ENCODE measurements at regions not wholly inside any gene's neighbourhood (a gene's known extent, or its start where the extent isn't known, plus 50 kb on each side); places are given as distances from the start of the nearest gene placed in this dataset.

DNA sequence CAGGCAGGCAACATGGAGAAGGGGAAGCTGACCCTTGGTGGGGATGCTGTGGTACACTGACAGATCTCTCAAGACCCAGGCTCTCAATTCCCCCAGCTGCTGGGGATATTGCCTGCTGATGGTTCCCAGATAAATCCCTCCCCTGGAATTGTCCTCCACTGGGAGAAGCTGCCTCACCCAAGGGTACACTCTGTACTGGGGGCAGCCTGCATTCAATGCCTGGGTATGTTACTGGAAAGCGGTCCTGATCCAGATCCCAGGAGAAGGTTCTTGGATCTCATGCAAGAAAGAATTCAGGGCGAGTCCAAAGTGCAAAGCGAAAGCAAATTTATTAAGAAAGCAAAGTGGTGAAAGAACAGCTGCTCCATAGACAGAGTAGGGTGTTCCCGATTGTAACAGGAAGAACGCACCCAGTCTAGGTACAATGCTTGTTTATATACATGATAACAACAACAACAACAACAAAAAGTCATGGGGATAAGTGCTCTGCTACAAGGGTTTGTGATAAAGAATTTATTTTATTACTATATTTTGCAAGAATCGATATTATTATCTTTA lies 591.5 kb upstream of the ADAMTS9 start:
- Histone ChIP-seq H3K4me3 (ENCODE audit: low read depth, low read length) (no peak overlapping the region), H3K36me3 (ENCODE audit: control insufficient read depth, insufficient read depth, low read length) (no peaks in the 10 kb centered on the region), H3K27me3 (ENCODE audit: control insufficient read depth, insufficient read depth, low read length) (no peaks in the 10 kb centered on the region)
- no peak for FAIRE-seq
- no peak for DNase-seq (ENCODE audit: low read depth)
- TF ChIP-seq, protein P1, sequence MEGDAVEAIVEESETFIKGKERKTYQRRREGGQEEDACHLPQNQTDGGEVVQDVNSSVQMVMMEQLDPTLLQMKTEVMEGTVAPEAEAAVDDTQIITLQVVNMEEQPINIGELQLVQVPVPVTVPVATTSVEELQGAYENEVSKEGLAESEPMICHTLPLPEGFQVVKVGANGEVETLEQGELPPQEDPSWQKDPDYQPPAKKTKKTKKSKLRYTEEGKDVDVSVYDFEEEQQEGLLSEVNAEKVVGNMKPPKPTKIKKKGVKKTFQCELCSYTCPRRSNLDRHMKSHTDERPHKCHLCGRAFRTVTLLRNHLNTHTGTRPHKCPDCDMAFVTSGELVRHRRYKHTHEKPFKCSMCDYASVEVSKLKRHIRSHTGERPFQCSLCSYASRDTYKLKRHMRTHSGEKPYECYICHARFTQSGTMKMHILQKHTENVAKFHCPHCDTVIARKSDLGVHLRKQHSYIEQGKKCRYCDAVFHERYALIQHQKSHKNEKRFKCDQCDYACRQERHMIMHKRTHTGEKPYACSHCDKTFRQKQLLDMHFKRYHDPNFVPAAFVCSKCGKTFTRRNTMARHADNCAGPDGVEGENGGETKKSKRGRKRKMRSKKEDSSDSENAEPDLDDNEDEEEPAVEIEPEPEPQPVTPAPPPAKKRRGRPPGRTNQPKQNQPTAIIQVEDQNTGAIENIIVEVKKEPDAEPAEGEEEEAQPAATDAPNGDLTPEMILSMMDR (IDR thresholded peaks at IDR 0.05; ENCODE audit: insufficient read depth, low read length, severe bottlenecking): no peak

DNA sequence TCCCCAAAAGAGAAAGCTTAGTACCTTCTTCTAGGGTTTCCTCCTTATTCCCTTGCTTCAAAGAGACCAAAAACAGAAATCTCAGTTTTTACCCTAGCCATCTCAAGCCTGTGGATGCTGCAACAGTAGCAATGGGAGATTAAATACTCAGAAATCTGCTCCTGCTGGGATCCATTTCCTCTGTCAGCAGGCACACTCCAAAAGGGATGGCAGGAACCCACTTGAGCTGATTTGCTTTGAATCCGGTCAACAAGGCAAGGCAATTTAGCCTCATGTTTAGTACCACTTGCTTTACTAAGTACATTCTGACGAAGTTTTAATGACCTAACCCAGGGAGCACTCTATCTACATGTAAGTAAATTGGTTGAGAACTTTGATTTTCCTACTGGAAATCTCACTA lies 590.0 kb upstream of the ADAMTS9 start:
- TF ChIP-seq, protein P1 (IDR thresholded peaks at IDR 0.05; ENCODE audit: insufficient read depth, low read length, severe bottlenecking): no peak
- DNase-seq (ENCODE audit: low read depth) (no peak), FAIRE-seq (no peak)
- no peaks in the 10 kb centered on the region for H3K27me3 ChIP-seq (ENCODE audit: control insufficient read depth, insufficient read depth, low read length)
- H3K4me3 ChIP-seq (ENCODE audit: low read depth, low read length): no peak overlapping the region
- no peaks in the 10 kb centered on the region for H3K36me3 ChIP-seq (ENCODE audit: control insufficient read depth, insufficient read depth, low read length)

DNA sequence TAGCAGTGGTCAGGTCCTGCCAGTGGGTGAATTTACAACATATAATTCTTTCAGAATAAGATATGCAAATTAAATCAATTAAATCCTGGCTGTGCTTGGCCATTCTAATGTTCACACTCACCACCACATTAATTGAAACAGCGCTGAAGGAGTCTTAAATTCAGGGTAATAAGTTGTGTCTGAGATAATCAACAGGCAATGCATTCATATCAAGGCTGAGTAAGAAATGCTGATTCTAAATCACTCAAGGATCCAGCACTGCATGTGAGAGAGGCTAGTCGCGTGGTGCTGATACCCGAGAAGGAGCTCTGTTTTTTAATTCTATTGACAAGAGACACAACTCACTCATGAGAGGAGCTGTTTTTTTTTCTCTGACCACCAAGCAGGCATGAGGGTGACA lies 588.8 kb upstream of the ADAMTS9 start:
- no peak for DNase-seq (ENCODE audit: low read depth)
- Histone ChIP-seq H3K27me3 (ENCODE audit: control insufficient read depth, insufficient read depth, low read length) (no peaks in the 10 kb centered on the region), H3K4me3 (ENCODE audit: low read depth, low read length) (no peak overlapping the region), H3K36me3 (ENCODE audit: control insufficient read depth, insufficient read depth, low read length) (no peaks in the 10 kb centered on the region)
- TF ChIP-seq, protein P1 (IDR thresholded peaks at IDR 0.05; ENCODE audit: insufficient read depth, low read length, severe bottlenecking): no peak
- FAIRE-seq: no peak

DNA sequence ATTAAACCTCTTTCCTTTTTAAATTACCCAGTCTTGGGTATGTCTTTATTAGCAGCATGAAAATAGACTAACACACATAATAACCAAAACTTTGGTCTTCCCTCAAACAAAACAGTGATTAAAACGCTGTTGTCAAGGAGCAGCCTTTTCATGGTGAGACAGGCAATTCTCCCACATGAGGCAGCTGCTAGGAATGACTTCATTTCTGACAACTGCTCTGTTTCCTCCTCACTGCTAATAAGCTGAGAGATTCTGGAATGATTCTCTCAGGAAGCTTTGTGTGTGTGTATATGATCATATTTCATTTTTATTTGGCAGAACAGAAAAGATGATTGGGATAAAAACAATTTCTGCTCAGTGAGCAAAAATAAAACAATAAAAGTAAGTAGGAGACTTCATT lies 580.6 kb upstream of the ADAMTS9 start:
- Histone ChIP-seq H3K4me3 (ENCODE audit: low read depth, low read length) (no peak overlapping the region), H3K36me3 (ENCODE audit: control insufficient read depth, insufficient read depth, low read length) (no peaks in the 10 kb centered on the region), H3K27me3 (ENCODE audit: control insufficient read depth, insufficient read depth, low read length) (no peaks in the 10 kb centered on the region)
- FAIRE-seq (no peak), DNase-seq (ENCODE audit: low read depth) (no peak)
- TF ChIP-seq, protein P1 (IDR thresholded peaks at IDR 0.05; ENCODE audit: insufficient read depth, low read length, severe bottlenecking): no peak

DNA sequence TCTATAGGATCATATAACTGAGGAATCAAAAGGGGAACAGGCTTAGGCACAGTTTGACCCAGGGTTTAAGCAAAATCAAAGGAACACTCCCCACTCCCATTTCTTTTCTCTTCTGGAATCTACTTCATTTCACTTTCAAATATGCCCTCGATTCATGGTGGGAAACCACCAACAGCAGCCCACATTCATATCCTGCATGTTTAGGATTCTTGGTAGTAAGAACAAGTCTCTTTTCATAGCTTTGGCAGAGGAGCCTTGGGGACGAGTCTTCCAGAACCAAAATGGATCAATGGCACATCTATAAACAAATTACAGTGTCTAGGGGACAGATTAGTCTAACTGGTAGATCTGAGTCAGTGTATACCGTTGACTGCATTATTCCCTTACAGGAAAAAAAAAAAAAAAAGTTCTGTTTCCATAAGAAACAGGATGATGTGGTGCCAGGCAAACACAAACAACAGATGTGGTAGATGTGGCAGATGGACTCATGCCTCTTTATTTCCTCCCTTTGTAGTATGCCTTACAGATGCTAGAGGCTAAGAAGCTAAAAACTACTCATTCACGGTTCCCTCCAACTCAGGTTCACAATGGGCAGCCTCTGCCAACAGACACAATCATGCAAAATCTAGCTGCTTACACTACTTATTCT lies 578.3 kb upstream of the ADAMTS9 start:
- no peak for DNase-seq (ENCODE audit: low read depth)
- H3K27me3 ChIP-seq (ENCODE audit: control insufficient read depth, insufficient read depth, low read length): no peaks in the 10 kb centered on the region
- H3K4me3 ChIP-seq (ENCODE audit: low read depth, low read length): no peak overlapping the region
- no peak for FAIRE-seq
- TF ChIP-seq, protein P1 (IDR thresholded peaks at IDR 0.05; ENCODE audit: insufficient read depth, low read length, severe bottlenecking): no peak
- H3K36me3 ChIP-seq (ENCODE audit: control insufficient read depth, insufficient read depth, low read length): no peaks in the 10 kb centered on the region

DNA sequence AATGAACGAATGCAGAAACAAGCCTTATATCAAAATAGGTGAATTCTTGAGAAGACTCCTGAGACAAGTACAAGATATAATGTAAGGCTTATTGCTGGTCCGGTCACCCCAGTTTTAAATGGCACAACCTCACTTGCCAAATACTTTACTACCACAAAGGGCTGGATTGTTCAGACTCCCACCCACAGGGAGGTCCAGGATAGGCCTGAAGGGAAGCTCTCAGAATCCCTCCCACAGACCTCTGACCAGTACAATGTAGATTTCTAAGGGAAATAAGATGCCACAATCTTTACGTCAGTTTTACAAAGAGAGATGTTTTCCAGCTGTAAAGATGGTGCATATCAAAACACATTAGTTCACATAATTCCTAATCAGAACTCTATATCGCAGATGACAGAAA lies 577.7 kb upstream of the ADAMTS9 start:
- H3K27me3 ChIP-seq (ENCODE audit: control insufficient read depth, insufficient read depth, low read length): no peaks in the 10 kb centered on the region
- no peak for DNase-seq (ENCODE audit: low read depth)
- no peak overlapping the region for H3K4me3 ChIP-seq (ENCODE audit: low read depth, low read length)
- TF ChIP-seq, protein P1 (IDR thresholded peaks at IDR 0.05; ENCODE audit: insufficient read depth, low read length, severe bottlenecking): no peak
- H3K36me3 ChIP-seq (ENCODE audit: control insufficient read depth, insufficient read depth, low read length): no peaks in the 10 kb centered on the region
- no peak for FAIRE-seq

Data from bronchial epithelial cell (primary cell).